ENCODE measurements at regions not wholly inside any gene's neighbourhood (a gene's known extent, or its start where the extent isn't known, plus 50 kb on each side); places are given as distances from the start of the nearest gene placed in this dataset.

GRCh38 chr3:24604215-24604614, 109.6 kb upstream of the THRB start:
- Mint-ChIP-seq H3K27ac (no peak overlapping the region), H3K4me3 (ENCODE audit: low read depth) (no peak overlapping the region), H3K36me3 (ENCODE audit: low read depth) (no peaks in the 10 kb centered on the region), H3K27me3 (ENCODE audit: low read depth) (no peaks in the 10 kb centered on the region), H3K4me1 (ENCODE audit: low read depth) (no peaks in the 10 kb centered on the region), H3K9me3 (no peaks in the 10 kb centered on the region)
- no peak for DNase-seq (ENCODE audit: low spot score)
- intact Hi-C loops (cut with micrococcal nuclease): no loop called here

GRCh38 chr3:24605511-24606028, 110.9 kb upstream of the THRB start:
- DNase-seq (ENCODE audit: low spot score): no peak
- Mint-ChIP-seq H3K4me3 (ENCODE audit: low read depth) (no peak overlapping the region), H3K27me3 (ENCODE audit: low read depth) (no peaks in the 10 kb centered on the region), H3K4me1 (ENCODE audit: low read depth) (no peaks in the 10 kb centered on the region), H3K9me3 (no peaks in the 10 kb centered on the region), H3K36me3 (ENCODE audit: low read depth) (no peaks in the 10 kb centered on the region), H3K27ac (no peak overlapping the region)
- intact Hi-C loops (cut with micrococcal nuclease): no loop called here

GRCh38 chr3:24607281-24607680, 112.6 kb upstream of the THRB start:
- H3K27me3 Mint-ChIP-seq (ENCODE audit: low read depth): no peaks in the 10 kb centered on the region
- no peaks in the 10 kb centered on the region for H3K9me3 Mint-ChIP-seq
- H3K27ac Mint-ChIP-seq: no peak overlapping the region
- H3K36me3 Mint-ChIP-seq (ENCODE audit: low read depth): no peaks in the 10 kb centered on the region
- H3K4me3 Mint-ChIP-seq (ENCODE audit: low read depth): no peak overlapping the region
- intact Hi-C loops (cut with micrococcal nuclease): no loop called here
- DNase-seq (ENCODE audit: low spot score): no peak
- H3K4me1 Mint-ChIP-seq (ENCODE audit: low read depth): no peaks in the 10 kb centered on the region

- no peak overlapping the region for H3K4me3 Mint-ChIP-seq (ENCODE audit: low read depth)
- intact Hi-C loops (cut with micrococcal nuclease): no loop called here
These were observed 114.2 kb upstream of the THRB start for GRCh38 chr3:24608701-24609390.

GRCh38 chr3:24614359-24614758, 119.7 kb upstream of the THRB start:
- no peak overlapping the region for H3K4me3 Mint-ChIP-seq (ENCODE audit: low read depth)
- no peaks in the 10 kb centered on the region for H3K27me3 Mint-ChIP-seq (ENCODE audit: low read depth)
- DNase-seq (ENCODE audit: low spot score): no peak
- no peaks in the 10 kb centered on the region for H3K9me3 Mint-ChIP-seq
- H3K4me1 Mint-ChIP-seq (ENCODE audit: low read depth): no peaks in the 10 kb centered on the region
- H3K27ac Mint-ChIP-seq: no peak overlapping the region
- intact Hi-C loops (cut with micrococcal nuclease): no loop called here
- H3K36me3 Mint-ChIP-seq (ENCODE audit: low read depth): no peaks in the 10 kb centered on the region

More at GRCh38 chr3:24608701-24609390, 114.2 kb upstream of the THRB start:
- no peak overlapping the region for H3K27ac Mint-ChIP-seq
- no peaks in the 10 kb centered on the region for H3K36me3 Mint-ChIP-seq (ENCODE audit: low read depth)
- no peaks in the 10 kb centered on the region for H3K4me1 Mint-ChIP-seq (ENCODE audit: low read depth)
- H3K9me3 Mint-ChIP-seq: no peaks in the 10 kb centered on the region
- no peak for DNase-seq (ENCODE audit: low spot score)
- H3K27me3 Mint-ChIP-seq (ENCODE audit: low read depth): no peaks in the 10 kb centered on the region

- Mint-ChIP-seq H3K27me3 (ENCODE audit: low read depth) (no peaks in the 10 kb centered on the region), H3K36me3 (ENCODE audit: low read depth) (no peaks in the 10 kb centered on the region), H3K9me3 (no peaks in the 10 kb centered on the region), H3K4me3 (ENCODE audit: low read depth) (no peak overlapping the region), H3K4me1 (ENCODE audit: low read depth) (no peaks in the 10 kb centered on the region), H3K27ac (no peak overlapping the region)
- intact Hi-C loops (cut with micrococcal nuclease): no loop called here
- DNase-seq (ENCODE audit: low spot score): no peak
These were observed 120.5 kb upstream of the THRB start for GRCh38 chr3:24615177-24615576.

GRCh38 chr3:24616110-24616829, 121.6 kb upstream of the THRB start:
- DNase-seq (ENCODE audit: low spot score): no peak
- Mint-ChIP-seq H3K4me1 (ENCODE audit: low read depth) (no peaks in the 10 kb centered on the region), H3K4me3 (ENCODE audit: low read depth) (no peak overlapping the region), H3K27ac (no peak overlapping the region), H3K9me3 (no peaks in the 10 kb centered on the region), H3K36me3 (ENCODE audit: low read depth) (no peaks in the 10 kb centered on the region), H3K27me3 (ENCODE audit: low read depth) (no peaks in the 10 kb centered on the region)
- intact Hi-C loops (cut with micrococcal nuclease): no loop called here

GRCh38 chr3:24622138-24622537, 127.5 kb upstream of the THRB start:
- no peak for DNase-seq (ENCODE audit: low spot score)
- Mint-ChIP-seq H3K4me3 (ENCODE audit: low read depth) (no peak overlapping the region), H3K4me1 (ENCODE audit: low read depth) (no peaks in the 10 kb centered on the region), H3K36me3 (ENCODE audit: low read depth) (no peaks in the 10 kb centered on the region), H3K27ac (no peak overlapping the region), H3K27me3 (ENCODE audit: low read depth) (no peaks in the 10 kb centered on the region), H3K9me3 (no peaks in the 10 kb centered on the region)
- intact Hi-C loops (cut with micrococcal nuclease): no loop called here

- no peak for DNase-seq (ENCODE audit: low spot score)
- Mint-ChIP-seq H3K36me3 (ENCODE audit: low read depth) (no peaks in the 10 kb centered on the region), H3K9me3 (no peaks in the 10 kb centered on the region), H3K4me1 (ENCODE audit: low read depth) (no peaks in the 10 kb centered on the region), H3K27me3 (ENCODE audit: low read depth) (no peaks in the 10 kb centered on the region), H3K27ac (no peak overlapping the region), H3K4me3 (ENCODE audit: low read depth) (no peak overlapping the region)
- intact Hi-C loops (cut with micrococcal nuclease): no loop called here
These were observed 128.1 kb upstream of the THRB start for GRCh38 chr3:24622696-24623225.

GRCh38 chr3:24623657-24624056, 129.0 kb upstream of the THRB start:
- Mint-ChIP-seq H3K36me3 (ENCODE audit: low read depth) (no peaks in the 10 kb centered on the region), H3K9me3 (no peaks in the 10 kb centered on the region), H3K27ac (no peak overlapping the region), H3K4me3 (ENCODE audit: low read depth) (no peak overlapping the region), H3K4me1 (ENCODE audit: low read depth) (no peaks in the 10 kb centered on the region), H3K27me3 (ENCODE audit: low read depth) (no peaks in the 10 kb centered on the region)
- no peak for DNase-seq (ENCODE audit: low spot score)
- intact Hi-C loops (cut with micrococcal nuclease): no loop called here

GRCh38 chr3:24624938-24625681, 130.5 kb upstream of the THRB start:
- intact Hi-C loops (cut with micrococcal nuclease): no loop called here
- Mint-ChIP-seq H3K27ac (no peak overlapping the region), H3K36me3 (ENCODE audit: low read depth) (no peaks in the 10 kb centered on the region), H3K4me3 (ENCODE audit: low read depth) (no peak overlapping the region), H3K4me1 (ENCODE audit: low read depth) (no peaks in the 10 kb centered on the region), H3K27me3 (ENCODE audit: low read depth) (no peaks in the 10 kb centered on the region), H3K9me3 (no peaks in the 10 kb centered on the region)
- DNase-seq (ENCODE audit: low spot score): no peak

- Mint-ChIP-seq H3K36me3 (ENCODE audit: low read depth) (no peaks in the 10 kb centered on the region), H3K4me3 (ENCODE audit: low read depth) (no peak overlapping the region), H3K9me3 (no peaks in the 10 kb centered on the region), H3K4me1 (ENCODE audit: low read depth) (no peaks in the 10 kb centered on the region), H3K27ac (no peak overlapping the region), H3K27me3 (ENCODE audit: low read depth) (no peaks in the 10 kb centered on the region)
- no peak for DNase-seq (ENCODE audit: low spot score)
- intact Hi-C loops (cut with micrococcal nuclease): no loop called here
These were observed 134.0 kb upstream of the THRB start for GRCh38 chr3:24628523-24629258.

Measured in activated T-helper 2 cell treated with anti-CD3 and anti-CD28 coated beads, Interferon-gamma antibody, Interleukin-2, Interleukin-4, amounts not matched to agents 10 μg/mL and 5 μg/mL and 100 μg/mL, durations not matched to agents 14 hours and 24 hours and 36 hours (primary cell).